Pancreas (tissue), 10 donors: ENCODE measurements at regions not wholly inside any gene's neighbourhood (a gene's known extent, or its start where the extent isn't known, plus 50 kb on each side); places are given as distances from the start of the nearest gene placed in this dataset.

Experiments
- ATAC-seq, 4 donors: fragments of 200-7000 bp; cut with Tn5 transposase; one replicate each; pipeline versions ENCODE4 v1.8.0 to v1.9.1; 2020; ENCODE audit warnings: mild to moderate bottlenecking in 4 of 4, moderate library complexity in 4 of 4
- DNase-seq, 6 donors: peaks; one replicate each; pipeline ENCODE4 v3.0.0-alpha.2; 2020
- FAIRE-seq: peaks from 2 replicates; lab custom pipeline; 2012; peaks lifted over from hg19 to GRCh38; lab: Jason Lieb, UNC
- H3K27ac ChIP-seq, 4 donors: fragments of 200-600 bp; sonication (generic); 1 replicate in 3 of 4; 2 replicates in 1 of 4; pipeline versions ENCODE4 v1.5.0 to v1.8.0; 2020
- H3K27me3 ChIP-seq, 4 donors: fragments of 200-600 bp; one replicate each; pipeline ENCODE4 v1.8.0; 2021
- H3K36me3 ChIP-seq, 3 donors: fragments of 200-600 bp; sonication (generic) in 1 of 3; one replicate each; pipeline versions ENCODE4 v1.5.0 to v1.8.0; 2020 to 2021
- H3K4me1 ChIP-seq, 3 donors: fragments of 200-600 bp; one replicate each; pipeline ENCODE4 v1.8.0; 2021
- H3K4me3 ChIP-seq, 4 donors: fragments of 200-600 bp; sonication (generic) in 2 of 4; one replicate each; pipeline versions ENCODE4 v1.5.0 to v1.8.0; 2020 to 2021
- H3K9me3 ChIP-seq, 4 donors: fragments of 200-600 bp; one replicate each; pipeline ENCODE4 v1.8.0; 2021
- WGBS, 2 donors: extraction: QIAGEN DNeasy Blood & Tissue Kit; methylation state at CpG; one replicate each; pipeline ENCODE4 v1.1.7; 2013; 5-methylcytosine and 5-hydroxymethylcytosine counted together
- intact Hi-C, 3 donors: fragments of 100-400 bp; cut with DNase I; formaldehyde crosslinking; loops; one replicate each; pipeline versions ENCODE4 v1.11.1 to v1.14.2; 2022
- TF ChIP-seq, protein P1 (sequence below), 4 donors: fragments of 200-600 bp; sonication (generic) in 3 of 4; IDR thresholded peaks; one replicate each; pipeline versions ENCODE4 v1.5.0 to v1.8.0; 2021; ENCODE audit warnings: antibody characterized with exemption in 4 of 4
- donor health status: healthy with polysubstance abuse.
- donor health status: DM: no; HTN: no; CAD: no; lungs with moderate emphysema.
- donor health status: DM: no; HTN: no; CAD: no.
- donor health status: control.
- donor health status: control.
- donor health status: Bipolar disorder and iron deficiency.
- donor health status: DM: yes; HTN: yes; CAD: no.
- donor health status: DM: no; HTN: no; CAD: no.
- donor health status: DM: no; HTN: no; CAD: no.
- donor health status: DM: yes; HTN: yes; CAD: no.

DNA sequence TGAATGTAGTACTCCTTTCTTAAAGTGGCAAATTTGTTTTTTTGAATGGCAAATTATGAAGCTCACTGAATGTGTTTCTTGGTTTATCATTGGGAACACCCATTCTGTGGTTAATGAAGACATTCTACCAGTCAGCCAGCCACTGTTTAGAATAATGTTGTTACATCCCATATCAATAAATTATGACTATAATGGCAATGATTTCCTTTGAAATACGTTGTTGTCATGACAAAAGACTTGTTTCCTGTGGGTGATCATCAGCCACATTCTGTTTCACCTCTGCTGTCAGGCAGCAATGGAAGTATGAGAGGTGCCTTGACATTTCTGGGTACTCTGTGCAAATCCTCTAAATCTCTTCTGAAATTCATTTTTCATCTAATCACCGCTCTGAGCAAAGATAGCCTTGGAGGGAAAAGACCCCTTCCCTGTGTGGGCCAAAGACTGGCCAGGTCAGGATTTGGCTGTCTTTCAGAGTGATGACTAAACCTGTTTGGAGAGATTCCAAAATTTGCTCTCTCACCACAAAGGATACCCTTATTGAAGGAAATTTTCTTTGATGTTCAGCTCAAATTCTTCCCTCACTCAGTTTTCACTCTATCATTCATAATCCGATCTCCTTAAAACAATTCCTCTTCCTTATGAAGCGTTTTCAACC, 869.2 kb downstream of the BCL11A start:
- H3K27me3 ChIP-seq: no peaks in the 10 kb centered on the region
- intact Hi-C loops: no loop called here
- TF ChIP-seq, protein P1, sequence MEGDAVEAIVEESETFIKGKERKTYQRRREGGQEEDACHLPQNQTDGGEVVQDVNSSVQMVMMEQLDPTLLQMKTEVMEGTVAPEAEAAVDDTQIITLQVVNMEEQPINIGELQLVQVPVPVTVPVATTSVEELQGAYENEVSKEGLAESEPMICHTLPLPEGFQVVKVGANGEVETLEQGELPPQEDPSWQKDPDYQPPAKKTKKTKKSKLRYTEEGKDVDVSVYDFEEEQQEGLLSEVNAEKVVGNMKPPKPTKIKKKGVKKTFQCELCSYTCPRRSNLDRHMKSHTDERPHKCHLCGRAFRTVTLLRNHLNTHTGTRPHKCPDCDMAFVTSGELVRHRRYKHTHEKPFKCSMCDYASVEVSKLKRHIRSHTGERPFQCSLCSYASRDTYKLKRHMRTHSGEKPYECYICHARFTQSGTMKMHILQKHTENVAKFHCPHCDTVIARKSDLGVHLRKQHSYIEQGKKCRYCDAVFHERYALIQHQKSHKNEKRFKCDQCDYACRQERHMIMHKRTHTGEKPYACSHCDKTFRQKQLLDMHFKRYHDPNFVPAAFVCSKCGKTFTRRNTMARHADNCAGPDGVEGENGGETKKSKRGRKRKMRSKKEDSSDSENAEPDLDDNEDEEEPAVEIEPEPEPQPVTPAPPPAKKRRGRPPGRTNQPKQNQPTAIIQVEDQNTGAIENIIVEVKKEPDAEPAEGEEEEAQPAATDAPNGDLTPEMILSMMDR (IDR thresholded peaks at IDR 0.05): no peak
- H3K36me3 ChIP-seq: no peaks in the 10 kb centered on the region
- no peak overlapping the region for H3K4me3 ChIP-seq
- FAIRE-seq (no peak), DNase-seq (no peak), ATAC-seq (peak in 3 of 4 donors; percentile 14 to 64 (median 59))
- H3K9me3 ChIP-seq: no peaks in the 10 kb centered on the region
- peak overlapping the region in 2 of 4 donors; percentile 0 to 17 for H3K27ac ChIP-seq
- WGBS, 2 donors: 47 to 53% methylated on average over 4 of the region's 4 CpGs
- peaks cover 0 to 4% (median 0%) of the 10 kb centered on the region in 3 donors for H3K4me1 ChIP-seq

GRCh38 chr2:59680863-59681262, 872.6 kb downstream of the BCL11A start:
- Histone ChIP-seq H3K9me3 (no peaks in the 10 kb centered on the region), H3K27me3 (no peaks in the 10 kb centered on the region), H3K36me3 (no peaks in the 10 kb centered on the region), H3K27ac (no peak overlapping the region), H3K4me3 (no peak overlapping the region), H3K4me1 (peaks cover 0 to 4% (median 0%) of the 10 kb centered on the region in 3 donors)
- no peak for ATAC-seq
- intact Hi-C loops: no loop called here
- no peak for FAIRE-seq
- WGBS, 2 donors: 95 to 100% methylated on average over 1 of the region's 1 CpG
- DNase-seq: no peak
- TF ChIP-seq, protein P1 (IDR thresholded peaks at IDR 0.05): no peak

DNA sequence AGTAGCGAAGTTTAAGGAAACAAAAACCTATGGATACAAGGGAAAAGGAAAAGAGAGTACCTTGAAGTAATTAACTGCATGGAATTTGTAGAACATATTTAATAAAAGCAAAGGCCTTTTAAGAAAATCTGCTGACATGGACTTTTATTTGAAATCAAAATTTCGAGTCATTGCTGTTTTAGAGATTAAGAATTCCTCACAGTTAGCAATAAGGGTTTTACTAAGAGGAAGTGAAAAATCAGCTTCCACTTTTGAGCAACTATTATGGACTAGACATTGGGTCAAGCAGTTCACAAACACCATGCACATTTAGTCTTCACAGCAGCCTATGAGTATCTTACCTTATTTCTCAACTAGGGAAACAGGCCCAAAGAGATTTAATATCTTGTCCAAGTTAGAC, 876.3 kb downstream of the BCL11A start:
- WGBS, 2 donors: 78 to 80% methylated on average over 2 of the region's 2 CpGs
- no peak for ATAC-seq

DNA sequence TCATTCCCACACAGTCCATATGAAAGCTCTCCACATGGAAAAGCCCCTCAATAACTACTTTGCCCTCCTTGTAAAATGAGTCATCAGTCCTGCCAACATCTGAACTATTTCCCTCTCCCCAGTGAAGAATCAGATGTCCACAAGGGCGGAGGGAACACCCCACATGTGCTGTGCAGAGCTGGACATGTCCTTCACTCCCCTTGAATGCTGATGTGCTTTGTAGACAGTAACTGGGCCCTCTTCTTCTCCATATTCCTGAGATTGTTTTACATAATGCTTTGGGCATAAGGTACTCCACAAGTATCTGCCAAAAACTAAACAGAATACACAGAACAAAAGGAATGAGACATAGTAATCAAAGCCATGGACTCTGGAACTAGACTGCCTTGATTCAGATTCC, 879.4 kb downstream of the BCL11A start:
- Histone ChIP-seq H3K27ac (no peak overlapping the region), H3K4me1 (no peaks in the 10 kb centered on the region), H3K36me3 (no peaks in the 10 kb centered on the region), H3K27me3 (no peaks in the 10 kb centered on the region), H3K9me3 (no peaks in the 10 kb centered on the region), H3K4me3 (no peak overlapping the region)
- 83 to 92% methylated on average over 1 of the region's 1 CpG for WGBS, 2 donors
- FAIRE-seq: no peak
- no peak for ATAC-seq
- no peak for DNase-seq
- intact Hi-C loops: no loop called here
- TF ChIP-seq, protein P1 (IDR thresholded peaks at IDR 0.05): no peak

More for the DNA sequence above, 876.3 kb downstream of the BCL11A start:
- H3K9me3 ChIP-seq: no peaks in the 10 kb centered on the region
- DNase-seq (no peak), FAIRE-seq (no peak)
- no peak overlapping the region for H3K27ac ChIP-seq
- intact Hi-C loops: no loop called here
- no peaks in the 10 kb centered on the region for H3K4me1 ChIP-seq
- TF ChIP-seq, protein P1 (IDR thresholded peaks at IDR 0.05): no peak
- H3K4me3 ChIP-seq: no peak overlapping the region
- no peaks in the 10 kb centered on the region for H3K27me3 ChIP-seq
- H3K36me3 ChIP-seq: no peaks in the 10 kb centered on the region

DNA sequence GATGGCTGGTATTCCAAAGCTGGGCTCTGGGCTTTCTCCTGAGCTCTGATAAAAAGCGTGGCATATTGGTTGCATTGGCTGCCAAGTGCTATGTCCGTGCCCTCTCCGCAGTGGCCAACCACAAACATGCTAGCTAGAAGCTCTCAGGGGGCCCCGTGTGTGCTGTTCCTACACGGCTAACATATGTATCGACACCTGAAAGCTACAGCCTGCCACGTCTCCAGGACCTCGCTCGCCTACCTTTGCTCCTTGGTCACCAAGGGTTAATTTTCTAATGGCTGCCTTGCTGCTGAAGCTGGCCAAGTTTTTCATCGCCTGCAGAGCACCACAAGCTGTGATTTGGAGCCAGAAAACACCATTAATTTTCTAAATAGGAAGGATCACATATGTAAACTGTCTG, 888.4 kb downstream of the BCL11A start:
- WGBS, 2 donors: 83 to 87% methylated on average over 10 of the region's 10 CpGs
- Histone ChIP-seq H3K4me3 (no peak overlapping the region), H3K36me3 (no peaks in the 10 kb centered on the region), H3K27me3 (no peaks in the 10 kb centered on the region), H3K9me3 (no peaks in the 10 kb centered on the region), H3K4me1 (no peaks in the 10 kb centered on the region), H3K27ac (no peak overlapping the region)
- TF ChIP-seq, protein P1 (IDR thresholded peaks at IDR 0.05): no peak
- no peak for ATAC-seq
- FAIRE-seq: no peak
- no peak for DNase-seq
- intact Hi-C loops: no loop called here
